Activated CD8-positive, alpha-beta T cell treated with anti-CD3 and anti-CD28 coated beads for 36 hours (primary cell): ENCODE measurements at regions not wholly inside any gene's neighbourhood (a gene's known extent, or its start where the extent isn't known, plus 50 kb on each side); places are given as distances from the start of the nearest gene placed in this dataset.

Experiments
- ATAC-seq: fragments of 200-7000 bp; cut with Tn5 transposase; one replicate; pipeline ENCODE4 v1.10.0; 2021; ENCODE audit warnings: mild to moderate bottlenecking, moderate library complexity
- CTCF ChIA-PET: fragments of 350-600 bp; sonication (Branson Sonifier 250); formaldehyde crosslinking; loops from one replicate; lab custom pipeline; 2021; ENCODE audit warnings: antibody characterized with exemption; lab: Charles Lee
- POLR2A ChIA-PET: fragments of 350-600 bp; sonication (Branson Sonifier 250); formaldehyde crosslinking; loops from one replicate; lab custom pipeline; 2021; ENCODE audit warnings: antibody characterized with exemption; lab: Charles Lee
- DNase-seq: peaks from one replicate; pipeline ENCODE4 v3.0.0-alpha.2; 2020
- H3K27ac Mint-ChIP-seq: one replicate; pipeline ENCODE4 v1.8.0; 2021; ENCODE audit warnings: mild to moderate bottlenecking, mixed read lengths
- H3K27me3 Mint-ChIP-seq: one replicate; pipeline ENCODE4 v1.8.0; 2021; ENCODE audit warnings: mixed read lengths
- H3K36me3 Mint-ChIP-seq: one replicate; pipeline ENCODE4 v1.8.0; 2021; ENCODE audit warnings: low read depth, mixed read lengths
- H3K4me1 Mint-ChIP-seq: one replicate; pipeline ENCODE4 v1.8.0; 2021; ENCODE audit warnings: low read depth, mixed read lengths
- H3K4me3 Mint-ChIP-seq: one replicate; pipeline ENCODE4 v1.8.0; 2021; ENCODE audit warnings: mild to moderate bottlenecking, moderate library complexity, mixed read lengths
- H3K9me3 Mint-ChIP-seq: one replicate; pipeline ENCODE4 v1.8.0; 2021; ENCODE audit warnings: mixed read lengths
- intact Hi-C: fragments of 100-400 bp; cut with micrococcal nuclease; formaldehyde crosslinking; loops from one replicate; pipeline ENCODE4 v1.10.0; 2022
- TF ChIP-seq, protein P1 (sequence below): fragments of 200-600 bp; IDR thresholded peaks from one replicate; pipeline ENCODE4 v1.8.0; 2022; ENCODE audit warnings: antibody characterized with exemption, mild to moderate bottlenecking

DNA sequence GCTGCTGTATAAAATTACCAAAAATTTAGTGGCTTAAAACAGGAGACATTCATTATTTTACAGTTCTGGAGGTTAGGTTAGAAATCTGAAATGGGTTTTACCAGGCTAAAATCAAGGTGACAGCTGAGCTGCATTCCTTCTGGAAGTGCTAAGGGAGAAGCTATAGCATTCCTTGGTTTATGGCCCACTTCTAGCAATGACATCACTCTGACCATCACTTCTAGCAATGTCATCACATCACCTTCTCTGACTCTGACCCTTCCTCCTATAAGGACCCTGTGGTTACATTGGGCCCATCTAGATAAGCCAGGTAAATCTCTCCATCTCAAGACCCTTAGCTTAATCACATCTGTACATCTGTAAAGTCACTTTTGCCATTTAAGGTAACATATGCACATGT lies 366.1 kb downstream of the EFNA5 start:
- no peaks in the 10 kb centered on the region for H3K27me3 Mint-ChIP-seq
- ChIA-PET POLR2A (no interaction called here), CTCF (no interaction called here)
- intact Hi-C loops = no loop called here
- no peak for DNase-seq
- no peaks in the 10 kb centered on the region for H3K4me1 Mint-ChIP-seq
- no peak overlapping the region for H3K4me3 Mint-ChIP-seq
- no peak overlapping the region for H3K27ac Mint-ChIP-seq
- ATAC-seq = no peak
- no peaks in the 10 kb centered on the region for H3K36me3 Mint-ChIP-seq
- TF ChIP-seq, protein P1, sequence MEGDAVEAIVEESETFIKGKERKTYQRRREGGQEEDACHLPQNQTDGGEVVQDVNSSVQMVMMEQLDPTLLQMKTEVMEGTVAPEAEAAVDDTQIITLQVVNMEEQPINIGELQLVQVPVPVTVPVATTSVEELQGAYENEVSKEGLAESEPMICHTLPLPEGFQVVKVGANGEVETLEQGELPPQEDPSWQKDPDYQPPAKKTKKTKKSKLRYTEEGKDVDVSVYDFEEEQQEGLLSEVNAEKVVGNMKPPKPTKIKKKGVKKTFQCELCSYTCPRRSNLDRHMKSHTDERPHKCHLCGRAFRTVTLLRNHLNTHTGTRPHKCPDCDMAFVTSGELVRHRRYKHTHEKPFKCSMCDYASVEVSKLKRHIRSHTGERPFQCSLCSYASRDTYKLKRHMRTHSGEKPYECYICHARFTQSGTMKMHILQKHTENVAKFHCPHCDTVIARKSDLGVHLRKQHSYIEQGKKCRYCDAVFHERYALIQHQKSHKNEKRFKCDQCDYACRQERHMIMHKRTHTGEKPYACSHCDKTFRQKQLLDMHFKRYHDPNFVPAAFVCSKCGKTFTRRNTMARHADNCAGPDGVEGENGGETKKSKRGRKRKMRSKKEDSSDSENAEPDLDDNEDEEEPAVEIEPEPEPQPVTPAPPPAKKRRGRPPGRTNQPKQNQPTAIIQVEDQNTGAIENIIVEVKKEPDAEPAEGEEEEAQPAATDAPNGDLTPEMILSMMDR = no peak
- no peaks in the 10 kb centered on the region for H3K9me3 Mint-ChIP-seq

DNA sequence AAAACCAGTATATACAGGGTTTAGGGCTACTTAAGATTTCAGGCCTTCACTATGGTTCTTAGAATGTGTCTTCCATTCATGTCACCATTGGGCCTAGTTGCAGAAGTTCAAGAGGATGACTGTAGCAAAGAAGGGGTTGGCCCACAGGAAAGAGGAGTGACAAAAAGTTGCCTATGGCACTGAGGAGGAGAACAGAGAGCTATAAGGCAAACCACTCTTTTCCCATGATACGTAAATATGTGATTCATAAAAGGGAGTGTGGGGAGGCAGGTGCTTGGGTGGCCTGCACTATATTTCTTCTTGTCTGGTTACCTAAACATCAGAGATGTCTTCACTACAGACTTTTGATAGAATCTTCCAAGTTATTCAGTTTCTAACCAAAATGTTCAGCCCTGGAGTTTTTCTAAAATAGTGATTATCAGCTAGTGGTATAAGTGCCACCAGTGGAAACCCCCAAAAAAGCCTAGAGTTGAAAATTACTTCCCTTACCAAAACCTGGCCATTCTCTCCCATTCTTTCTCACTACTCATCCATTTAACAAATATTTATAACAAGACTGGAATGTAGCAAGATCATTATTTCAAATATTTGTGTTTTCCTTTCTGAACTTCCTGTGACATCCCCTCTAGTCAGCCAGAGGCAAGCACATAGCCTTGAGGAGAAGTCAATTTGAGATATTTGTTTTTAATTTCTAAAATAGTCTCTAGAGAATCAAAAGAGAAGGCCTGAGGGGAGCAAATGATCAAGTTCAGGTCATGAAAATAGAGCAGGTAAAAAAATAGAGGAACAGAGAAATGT lies 367.4 kb downstream of the EFNA5 start:
- H3K36me3 Mint-ChIP-seq = no peaks in the 10 kb centered on the region
- ChIA-PET POLR2A (no interaction called here), CTCF (no interaction called here)
- no peaks in the 10 kb centered on the region for H3K4me1 Mint-ChIP-seq
- DNase-seq (no peak), ATAC-seq (no peak)
- no peaks in the 10 kb centered on the region for H3K9me3 Mint-ChIP-seq
- no peak overlapping the region for H3K4me3 Mint-ChIP-seq
- intact Hi-C loops = no loop called here
- H3K27me3 Mint-ChIP-seq = peaks cover 2% of the 10 kb centered on the region
- H3K27ac Mint-ChIP-seq = no peak overlapping the region
- TF ChIP-seq, protein P1 = no peak

DNA sequence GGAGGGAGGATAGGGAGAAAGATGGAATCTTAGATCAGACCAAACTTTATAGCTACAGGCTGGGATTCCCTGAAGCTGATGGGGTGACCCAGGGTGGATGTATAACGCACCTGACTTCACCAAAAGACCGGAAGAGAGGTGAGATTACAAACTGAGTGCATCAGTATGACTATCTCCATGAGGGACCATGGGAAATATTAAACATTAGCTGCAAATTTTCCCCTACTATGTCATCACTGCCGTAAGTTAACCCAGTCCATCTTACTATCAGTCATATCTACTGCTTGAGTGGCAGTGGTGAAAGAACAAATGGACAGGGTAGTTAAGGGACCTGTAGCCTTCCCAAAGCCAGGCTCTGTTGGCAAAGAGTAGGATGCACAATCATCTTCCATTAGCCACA lies 368.3 kb downstream of the EFNA5 start:
- H3K9me3 Mint-ChIP-seq = no peaks in the 10 kb centered on the region
- H3K4me1 Mint-ChIP-seq = no peaks in the 10 kb centered on the region
- ChIA-PET POLR2A (no interaction called here), CTCF (interaction anchor here (1.1 to 1.8 kb wide), 2 partner anchors 10 to 270 kb away, joined by 3 to 5 read pairs; no protein-coding TSS in a partner anchor)
- no peak overlapping the region for H3K4me3 Mint-ChIP-seq
- no peak overlapping the region for H3K27ac Mint-ChIP-seq
- TF ChIP-seq, protein P1 = no peak
- peaks cover 2% of the 10 kb centered on the region for H3K27me3 Mint-ChIP-seq
- DNase-seq (no peak), ATAC-seq (no peak)
- no peaks in the 10 kb centered on the region for H3K36me3 Mint-ChIP-seq
- intact Hi-C loops = no loop called here

DNA sequence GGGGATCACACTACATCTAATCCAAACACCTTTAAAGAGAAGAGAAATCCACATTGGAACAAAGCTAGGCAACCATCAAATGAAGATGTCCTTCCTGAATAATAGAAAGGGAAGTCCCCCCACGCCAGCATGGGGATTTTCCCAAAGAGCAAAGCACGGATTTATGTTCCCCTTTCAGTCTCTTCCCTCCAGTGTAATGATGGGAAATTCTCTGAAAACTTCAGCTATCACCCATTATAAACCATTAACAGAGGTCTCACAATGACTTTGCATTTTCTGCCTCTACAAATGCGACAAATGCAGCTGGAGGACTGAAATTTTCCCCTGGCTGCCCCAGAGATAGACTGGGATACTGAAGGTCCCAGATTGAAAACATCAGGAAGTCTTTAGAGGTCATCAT lies 368.7 kb downstream of the EFNA5 start:
- ATAC-seq (no peak), DNase-seq (no peak)
- Mint-ChIP-seq H3K4me1 (no peaks in the 10 kb centered on the region), H3K36me3 (no peaks in the 10 kb centered on the region), H3K27me3 (peaks cover 2% of the 10 kb centered on the region), H3K4me3 (no peak overlapping the region), H3K27ac (no peak overlapping the region), H3K9me3 (no peaks in the 10 kb centered on the region)
- intact Hi-C loops = no loop called here
- TF ChIP-seq, protein P1 = no peak
- ChIA-PET CTCF (interaction anchor here (1.1 to 1.8 kb wide), 2 partner anchors 11 to 270 kb away, joined by 3 to 5 read pairs; no protein-coding TSS in a partner anchor), POLR2A (no interaction called here)

DNA sequence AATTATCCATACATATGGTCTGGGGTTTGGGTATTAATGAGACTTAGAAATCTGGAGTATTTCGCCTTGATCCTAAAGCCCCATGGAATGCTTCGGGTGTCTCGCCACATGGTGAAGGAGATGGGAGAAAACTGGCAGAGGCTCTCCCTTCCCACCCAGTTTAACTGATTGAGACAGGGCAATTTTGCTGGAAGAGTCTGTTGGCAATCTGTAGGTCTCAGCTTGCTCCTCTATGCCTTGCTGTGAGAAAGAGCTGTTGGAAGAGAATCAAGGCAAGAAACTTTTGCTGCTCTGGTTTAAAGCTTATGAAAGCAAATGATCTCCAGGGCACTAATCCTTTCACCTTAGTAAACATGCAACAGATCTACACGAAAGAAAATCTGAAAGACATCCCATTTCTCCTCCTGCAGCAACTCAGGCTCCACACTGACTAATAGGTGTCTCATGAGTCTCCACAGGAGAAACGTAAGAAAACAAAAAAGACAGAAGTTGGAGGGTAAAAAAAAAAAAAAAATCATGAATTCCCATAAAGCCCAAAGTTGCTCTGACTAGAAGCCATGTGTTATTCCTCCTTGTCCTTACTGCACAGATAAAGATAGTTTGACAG lies 369.9 kb downstream of the EFNA5 start:
- no peaks in the 10 kb centered on the region for H3K36me3 Mint-ChIP-seq
- no peaks in the 10 kb centered on the region for H3K9me3 Mint-ChIP-seq
- no peak overlapping the region for H3K4me3 Mint-ChIP-seq
- ChIA-PET POLR2A (no interaction called here), CTCF (no interaction called here)
- no peak for ATAC-seq
- no peaks in the 10 kb centered on the region for H3K4me1 Mint-ChIP-seq
- intact Hi-C loops = no loop called here
- DNase-seq = no peak
- TF ChIP-seq, protein P1 = no peak
- peaks cover 3% of the 10 kb centered on the region for H3K27me3 Mint-ChIP-seq
- no peak overlapping the region for H3K27ac Mint-ChIP-seq
